ENCODE measurements at regions not wholly inside any gene's neighbourhood (a gene's known extent, or its start where the extent isn't known, plus 50 kb on each side); places are given as distances from the start of the nearest gene placed in this dataset.
A peak's percentile ranks its signal among the peaks of the same experiment; 100 is the strongest.

DNA sequence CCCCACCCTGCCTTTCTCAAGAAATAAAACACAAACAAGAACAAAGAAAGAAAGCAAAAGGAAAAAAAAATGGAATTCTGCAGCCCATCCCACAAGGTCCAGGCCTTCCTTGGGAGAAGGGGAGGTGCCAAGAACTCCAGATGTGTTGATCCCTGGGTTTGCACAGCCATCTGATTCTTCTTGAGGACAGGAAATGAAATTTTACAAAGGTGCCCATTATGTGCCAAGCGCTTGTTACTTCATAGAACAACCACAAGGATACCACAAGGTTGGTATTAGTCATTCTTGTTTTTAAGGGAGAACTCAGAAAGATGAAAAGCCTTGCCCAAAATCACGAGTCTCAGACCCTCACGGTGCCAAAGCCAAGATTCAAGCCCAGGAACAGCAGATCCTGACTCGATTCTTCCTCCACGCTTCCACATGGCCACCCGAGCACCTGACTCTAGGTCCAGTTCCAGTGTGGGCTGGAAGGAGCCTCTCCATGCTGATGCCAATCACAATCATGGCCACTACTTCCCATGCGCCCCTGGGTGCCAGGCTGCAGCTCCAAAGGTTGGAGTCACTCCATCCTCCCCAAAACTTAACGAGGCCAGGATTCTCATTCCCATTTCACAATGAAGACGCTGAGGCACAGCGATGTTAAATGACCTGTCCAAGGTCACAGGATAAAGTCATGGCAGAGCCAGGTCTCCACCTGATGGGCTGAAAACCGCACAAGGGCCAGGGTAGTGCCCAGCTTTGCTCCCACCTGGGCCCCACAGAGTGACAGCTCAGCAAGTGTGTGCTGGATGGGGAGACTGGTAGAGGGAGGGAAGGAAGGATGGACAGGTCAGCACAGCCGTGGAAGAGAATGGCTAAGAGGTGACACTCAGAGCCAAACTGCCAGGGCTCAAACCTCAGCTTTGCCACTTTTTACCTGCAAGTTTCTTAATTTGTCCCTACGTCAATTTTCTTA lies 66.7 kb upstream of the TOP1 start:
- DNase-seq = no peak

- DNase-seq = peak; percentile 53 to 82
Measured at GRCh38 chr20:40962733-40963504, 65.7 kb upstream of the TOP1 start.

GRCh38 chr20:40963505-40963845 lies 65.1 kb upstream of the TOP1 start:
- DNase-seq = no peak

GRCh38 chr20:40965671-40966070 lies 63.0 kb upstream of the TOP1 start:
- DNase-seq = no peak

DNA sequence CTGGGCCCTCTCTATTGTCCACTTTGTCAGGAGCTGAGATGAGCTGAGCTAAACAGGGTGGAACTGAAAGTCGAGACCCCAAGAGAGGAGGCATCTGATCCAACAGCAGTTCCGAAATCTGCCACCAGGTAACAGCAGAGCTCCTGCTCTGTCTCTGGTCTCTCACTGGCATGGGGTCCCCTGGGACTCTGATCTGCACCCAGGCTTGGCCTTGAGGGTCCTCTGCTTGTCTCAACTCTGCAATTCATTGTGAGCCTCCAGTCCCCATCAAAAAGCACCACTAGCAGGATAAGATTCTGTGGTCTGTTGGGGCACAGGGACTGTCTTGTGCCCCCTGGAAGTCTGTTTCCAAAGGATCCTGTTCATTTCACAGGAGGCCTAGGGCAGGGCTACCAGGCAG lies 62.5 kb upstream of the TOP1 start:
- no peak for DNase-seq

GRCh38 chr20:40966516-40967185 lies 62.0 kb upstream of the TOP1 start:
- DNase-seq = no peak

GRCh38 chr20:40967700-40968099 lies 60.9 kb upstream of the TOP1 start:
- DNase-seq = no peak

- DNase-seq = peak; percentile 60 to 82
Measured at GRCh38 chr20:40968816-40969562, 59.6 kb upstream of the TOP1 start.

DNA sequence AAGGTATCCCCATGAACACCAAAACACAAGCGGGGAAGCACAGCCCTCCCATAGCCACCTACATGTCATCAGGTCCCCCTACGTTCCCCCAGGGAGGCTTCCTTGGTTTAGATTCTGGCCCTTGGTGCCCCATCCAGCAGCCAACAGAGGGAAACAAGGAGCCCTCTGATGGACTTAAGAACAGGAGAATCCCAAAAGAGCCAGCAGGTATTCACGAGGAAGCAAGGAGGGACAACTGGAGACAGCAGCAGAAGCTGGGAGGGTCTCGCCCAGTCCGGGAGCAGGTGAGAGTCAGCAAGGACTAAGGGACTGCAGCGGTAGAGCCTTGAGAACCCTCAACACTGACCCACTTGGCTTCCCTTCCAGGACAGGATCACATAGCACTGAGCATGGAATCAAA lies 58.4 kb upstream of the TOP1 start:
- DNase-seq = no peak

DNA sequence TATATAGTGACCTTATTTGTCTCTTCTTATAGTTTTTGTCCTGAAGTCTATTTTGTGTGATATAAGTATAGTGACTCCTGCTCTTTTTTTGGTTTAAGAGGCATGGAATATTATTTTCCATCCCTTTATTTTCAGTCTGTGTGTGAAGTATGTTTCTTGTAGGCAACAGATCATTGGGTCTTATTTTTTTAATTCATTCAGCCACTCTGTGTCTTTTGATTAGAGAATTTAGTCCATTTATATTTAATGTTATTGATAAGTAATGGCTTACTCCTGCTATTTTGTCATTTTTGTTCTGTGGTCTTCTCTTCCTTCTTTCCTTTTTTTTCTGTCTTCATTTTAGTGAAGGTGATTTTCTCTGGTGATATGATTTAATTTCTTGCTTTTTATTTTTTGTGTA lies 51.4 kb upstream of the TOP1 start:
- no peak for DNase-seq

- DNase-seq = no peak
Measured at GRCh38 chr20:40978761-40979160, 49.9 kb upstream of the TOP1 start.
